Astrocyte of the cerebellum (primary cell): ENCODE measurements at regions not wholly inside any gene's neighbourhood (a gene's known extent, or its start where the extent isn't known, plus 50 kb on each side); places are given as distances from the start of the nearest gene placed in this dataset.

Source experiments
- DNase-seq: peaks from one replicate; pipeline ENCODE4 v3.0.0-alpha.2; 2011; ENCODE audit warnings: low read depth
- H3K4me3 ChIP-seq: 2 replicates; pipeline ENCODE4 v1.5.1; 2011; ENCODE audit warnings: mild to moderate bottlenecking, low read depth, low read length, moderate library complexity
- CTCF ChIP-seq: IDR thresholded peaks from 2 replicates; pipeline ENCODE4 v1.5.1; 2012; ENCODE audit warnings: low read length, low read depth, moderate library complexity, mild to moderate bottlenecking; ENCODE audit errors: missing control alignments
- in situ Hi-C: cut with HindIII; loops from 2 replicates; pipeline ENCODE4 v1.10.0; 2017; ENCODE audit warnings: low sequenced_read_pairs

- in situ Hi-C loops = no loop called here
- no peak for DNase-seq
- no peak overlapping the region for H3K4me3 ChIP-seq
- no peak for TF ChIP-seq CTCF
These were observed 415.9 kb downstream of the GPAM start for GRCh38 chr10:111767661-111768060.

DNA sequence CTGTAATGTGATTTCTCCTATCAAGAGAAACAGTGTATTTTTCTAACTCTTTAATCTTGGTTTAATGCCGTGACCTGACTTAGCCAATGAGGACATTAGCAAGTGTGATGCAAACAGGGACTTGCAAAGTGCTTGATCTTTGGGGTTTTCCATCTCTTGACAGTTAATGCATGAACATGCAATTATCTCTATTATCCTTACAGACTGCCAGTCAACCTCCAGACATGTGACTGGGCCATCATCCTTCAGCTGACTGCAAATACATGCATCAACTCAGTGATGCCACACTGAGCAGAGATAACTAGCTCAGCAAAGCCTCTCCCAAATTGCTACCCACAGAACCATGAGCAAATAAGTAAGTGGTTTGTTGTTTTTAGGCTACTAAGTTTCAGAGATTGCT lies 409.6 kb downstream of the GPAM start:
- in situ Hi-C loops = no loop called here
- H3K4me3 ChIP-seq = no peak overlapping the region
- TF ChIP-seq CTCF = no peak
- no peak for DNase-seq

DNA sequence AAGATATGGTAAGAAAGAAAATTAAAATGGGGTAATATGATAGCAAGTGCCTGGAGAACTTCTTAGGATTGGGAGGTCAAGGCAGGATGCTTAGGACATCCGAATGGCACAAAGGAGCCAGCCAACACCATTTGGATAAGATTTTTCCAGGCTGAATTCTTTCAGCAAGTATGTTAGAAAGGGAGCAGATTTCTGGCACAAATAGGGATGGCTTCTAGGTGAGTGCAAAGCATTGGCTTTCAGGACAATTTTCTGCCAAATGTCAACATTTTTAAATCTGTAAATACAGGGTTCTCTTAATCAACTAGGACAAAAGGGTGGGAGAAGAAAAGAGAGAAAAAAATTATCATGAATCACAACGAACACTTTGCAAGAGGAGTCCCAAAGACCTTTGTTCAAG lies 409.1 kb downstream of the GPAM start:
- TF ChIP-seq CTCF = no peak
- no peak overlapping the region for H3K4me3 ChIP-seq
- no peak for DNase-seq
- in situ Hi-C loops = no loop called here

DNA sequence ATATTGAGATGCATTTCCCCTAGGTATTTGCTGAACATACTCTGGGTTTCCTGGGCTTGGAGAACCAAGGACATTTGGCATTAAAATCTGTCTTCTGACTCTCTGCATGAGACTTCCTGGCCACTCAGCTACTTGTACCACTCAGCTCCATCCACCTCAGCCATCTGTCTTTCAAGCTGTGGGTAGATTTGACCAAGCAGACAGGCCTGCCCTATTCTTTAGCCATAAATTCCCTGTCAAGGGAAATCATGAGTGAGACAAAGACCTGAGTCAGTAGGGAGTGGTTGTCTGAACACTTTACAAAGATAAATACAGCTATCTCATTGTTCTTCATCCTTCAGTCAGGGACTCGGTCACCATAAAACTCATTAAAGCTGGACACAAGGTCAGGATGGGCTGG lies 399.1 kb downstream of the GPAM start:
- in situ Hi-C loops = no loop called here
- no peak for TF ChIP-seq CTCF
- no peak overlapping the region for H3K4me3 ChIP-seq
- DNase-seq = no peak

DNA sequence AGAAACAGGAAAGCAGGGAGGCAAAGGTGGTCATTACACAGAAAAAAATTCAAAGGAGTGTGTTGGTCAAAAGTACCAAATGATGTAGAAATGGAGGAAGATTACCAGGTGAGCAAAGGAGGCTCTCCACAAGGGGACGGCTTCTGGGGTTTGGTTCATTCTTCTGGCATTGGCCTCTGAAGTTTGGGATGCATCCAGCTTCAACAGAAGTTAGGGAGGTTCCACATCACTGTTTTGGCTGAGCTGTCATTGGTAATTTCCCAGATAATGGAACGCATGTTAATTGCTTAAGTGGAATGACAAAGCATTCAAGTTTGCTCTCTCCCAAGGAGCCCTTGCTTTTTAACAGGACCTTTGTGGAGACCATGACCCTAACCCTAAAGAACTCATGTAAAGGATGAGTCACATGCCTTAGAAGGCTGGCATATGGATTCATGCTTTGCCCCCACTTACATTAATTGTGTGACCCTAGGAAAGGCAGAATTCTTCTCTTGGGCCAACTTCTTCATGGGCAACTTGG lies 398.6 kb downstream of the GPAM start:
- no peak overlapping the region for H3K4me3 ChIP-seq
- in situ Hi-C loops = no loop called here
- DNase-seq = no peak
- no peak for TF ChIP-seq CTCF

DNA sequence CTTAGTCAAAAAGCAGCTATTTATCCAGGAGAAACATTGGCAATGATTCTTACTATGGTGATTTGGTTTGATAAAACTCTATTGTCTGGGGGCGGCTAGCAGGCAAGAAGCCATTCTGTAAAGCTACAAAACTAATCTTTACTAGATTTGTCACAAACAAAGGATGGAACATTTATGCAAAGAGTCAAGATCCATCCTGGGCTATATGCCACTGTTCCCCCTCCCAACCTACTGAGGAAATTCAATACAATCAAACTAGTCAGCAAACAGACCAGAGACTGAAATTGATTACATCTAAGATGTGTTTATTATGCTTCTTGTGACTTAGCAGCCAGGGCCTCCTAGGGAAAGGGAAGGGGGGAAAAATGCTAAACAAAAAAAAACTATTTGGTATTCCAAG lies 397.6 kb downstream of the GPAM start:
- DNase-seq = no peak
- in situ Hi-C loops = no loop called here
- TF ChIP-seq CTCF = no peak

GRCh38 chr10:111789821-111790220 lies 393.7 kb downstream of the GPAM start:
- TF ChIP-seq CTCF = no peak
- no peak overlapping the region for H3K4me3 ChIP-seq
- DNase-seq = no peak
- in situ Hi-C loops = no loop called here

More for the DNA sequence above, 397.6 kb downstream of the GPAM start:
- H3K4me3 ChIP-seq = no peak overlapping the region
